ENCODE measurements at regions not wholly inside any gene's neighbourhood (a gene's known extent, or its start where the extent isn't known, plus 50 kb on each side); places are given as distances from the start of the nearest gene placed in this dataset.
"Not testable (repeated sequence)": the region's sequence is repeated elsewhere in the genome, so short reads cannot be mapped to it uniquely, and the experiment has no call there.

DNA sequence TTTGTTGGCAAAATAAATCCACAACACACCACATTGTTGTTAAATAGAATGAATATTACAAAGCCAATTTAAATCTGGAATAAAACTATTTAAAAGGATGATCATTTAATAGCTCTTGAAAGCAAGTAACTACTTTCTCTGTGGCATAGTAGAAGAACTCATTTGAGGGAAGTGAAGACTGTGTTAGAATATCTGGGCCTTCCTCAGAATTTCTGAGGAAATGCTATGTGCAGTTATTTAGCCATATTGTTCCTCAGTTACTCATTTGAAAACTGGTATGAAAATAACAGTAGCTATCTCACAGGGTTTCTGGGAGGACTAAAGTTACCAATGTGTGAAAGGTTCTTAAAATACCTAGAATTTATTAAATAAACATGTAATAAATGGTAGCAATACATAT, 595.8 kb downstream of the PSAT1 start:
- no peak for DNase-seq
- intact Hi-C loops (cut with DNase I) = no loop called here

DNA sequence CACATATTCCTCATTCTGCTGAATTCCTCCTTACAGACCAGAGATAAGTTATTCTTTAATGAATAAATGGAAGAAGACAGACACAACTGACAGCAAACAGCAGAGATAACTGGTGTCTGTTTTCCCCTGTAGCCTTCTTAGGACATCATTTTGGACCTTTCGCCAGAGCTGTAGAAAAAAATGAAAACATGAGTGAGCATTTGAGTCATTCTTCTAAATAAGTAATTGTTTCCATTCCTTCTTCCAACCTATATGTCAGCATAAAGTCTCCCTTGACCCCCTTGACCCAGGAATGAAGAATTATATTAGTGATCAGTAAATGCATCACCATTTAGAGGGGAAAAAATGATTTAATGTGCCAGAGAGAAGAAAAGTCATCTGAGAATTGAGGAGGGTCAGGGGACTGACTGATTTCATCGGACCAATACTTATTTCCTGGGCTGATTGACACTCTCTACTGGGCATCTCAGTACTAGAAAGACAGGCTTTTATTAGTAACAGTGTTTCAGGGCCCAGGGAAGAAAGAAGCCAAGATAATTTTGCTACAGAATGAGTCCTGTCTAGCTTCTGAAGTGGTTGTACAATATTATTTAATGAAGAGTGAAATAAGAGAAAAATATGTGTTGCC, 597.0 kb downstream of the PSAT1 start:
- no peak for DNase-seq
- intact Hi-C loops (cut with DNase I) = no loop called here

DNA sequence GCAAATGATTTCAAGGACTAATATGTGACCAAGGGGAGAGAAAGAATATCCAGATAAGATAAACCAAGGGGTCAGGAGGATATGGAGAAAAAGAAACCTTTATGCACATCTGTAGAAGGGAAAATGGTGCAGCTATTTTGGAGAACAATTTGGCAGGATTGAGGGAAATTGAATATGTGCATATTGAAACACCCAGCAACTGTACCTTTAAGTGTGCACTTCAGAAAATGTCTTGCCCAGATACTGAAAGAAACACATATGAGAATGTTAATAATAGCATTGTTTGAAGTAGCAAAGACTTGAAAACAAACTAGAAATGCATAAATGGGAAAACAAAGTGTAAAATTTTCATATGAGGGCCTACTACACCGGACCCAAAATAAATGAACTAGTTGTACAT, 599.6 kb downstream of the PSAT1 start:
- DNase-seq = no peak
- intact Hi-C loops (cut with DNase I) = no loop called here

- DNase-seq = no peak
- intact Hi-C loops (cut with DNase I) = no loop called here
Measured at GRCh38 chr9:78898234-78898633, 601.3 kb downstream of the PSAT1 start.

DNA sequence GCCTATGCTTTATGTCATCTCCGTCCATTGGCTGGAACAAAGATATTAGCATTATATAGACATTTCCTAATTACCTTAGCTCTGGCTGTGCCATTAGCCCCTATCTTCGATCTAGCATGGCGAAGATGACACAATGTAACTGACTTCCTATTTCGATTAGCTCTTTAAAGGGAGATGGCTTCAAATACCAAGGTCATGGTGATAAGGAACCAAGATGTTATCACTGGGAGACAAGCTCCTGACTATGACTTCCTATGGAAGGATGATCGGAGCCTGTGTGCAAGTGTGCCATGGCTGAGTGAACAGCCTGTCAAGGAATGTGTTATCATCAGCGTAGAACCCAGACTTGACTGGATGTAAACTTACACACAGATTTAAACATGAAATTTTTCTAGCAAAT, 602.1 kb downstream of the PSAT1 start:
- DNase-seq = no peak
- intact Hi-C loops (cut with DNase I) = no loop called here

DNA sequence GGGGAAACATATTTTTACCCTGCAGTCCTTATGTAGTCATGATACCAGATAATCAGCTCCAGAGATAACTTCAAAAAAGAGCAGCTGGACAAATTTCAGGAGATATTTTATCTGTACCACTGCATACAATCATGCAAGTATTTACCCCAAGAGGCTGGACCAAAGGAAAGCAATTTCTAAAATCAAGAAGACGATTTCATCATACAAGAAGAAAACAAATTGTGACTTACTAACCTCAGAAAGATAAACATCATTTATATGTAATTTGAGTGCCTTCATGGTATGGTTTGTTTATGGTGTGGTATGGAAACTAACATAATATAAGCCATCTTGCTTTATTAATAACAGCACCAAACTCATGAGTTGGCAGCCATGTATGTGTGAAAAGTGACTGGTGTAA, 603.6 kb downstream of the PSAT1 start:
- intact Hi-C loops (cut with DNase I) = no loop called here
- DNase-seq = no peak

GRCh38 chr9:78902051-78902450, 605.1 kb downstream of the PSAT1 start:
- intact Hi-C loops (cut with DNase I) = no loop called here
- no peak for DNase-seq

DNA sequence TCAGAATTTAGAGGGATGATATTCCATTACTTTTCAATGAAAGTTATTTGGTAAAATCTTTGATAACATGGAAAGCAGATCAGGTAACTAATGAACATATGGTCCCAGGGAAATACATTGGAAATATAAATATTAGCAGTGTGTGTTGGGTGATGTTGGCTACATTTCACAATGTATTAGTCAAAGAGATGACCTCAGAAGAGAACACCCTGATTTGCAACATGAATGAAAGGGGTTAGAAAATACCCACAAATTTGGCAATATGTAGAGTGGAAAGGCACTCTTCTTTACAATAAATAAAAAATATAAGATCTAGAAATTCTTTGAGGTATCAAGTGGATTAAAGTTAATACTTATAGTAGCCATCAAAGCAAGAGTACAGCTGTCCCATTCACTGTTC, 606.7 kb downstream of the PSAT1 start:
- no peak for DNase-seq
- intact Hi-C loops (cut with DNase I) = no loop called here

DNA sequence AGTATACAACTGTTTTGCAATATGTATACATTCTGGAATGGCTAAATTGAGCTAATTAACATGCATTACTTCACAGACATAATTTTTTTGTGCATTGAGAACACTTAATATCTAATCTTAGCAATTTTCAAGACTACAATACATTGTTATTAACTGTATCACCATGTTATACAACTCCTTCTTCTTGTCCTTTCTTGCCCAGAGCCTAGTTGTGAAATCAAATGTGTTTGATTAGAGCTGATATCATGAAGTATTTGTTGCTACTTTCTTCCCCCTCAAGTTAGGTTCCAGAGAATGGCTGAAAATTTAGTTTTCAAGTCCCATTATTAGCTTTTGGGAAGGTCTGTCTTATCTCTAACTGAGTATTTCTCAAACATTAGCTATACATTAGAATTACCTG, 607.8 kb downstream of the PSAT1 start:
- intact Hi-C loops (cut with DNase I) = no loop called here
- no peak for DNase-seq

GRCh38 chr9:78905387-78905786, 608.5 kb downstream of the PSAT1 start:
- intact Hi-C loops (cut with DNase I) = no loop called here
- no peak for DNase-seq

DNA sequence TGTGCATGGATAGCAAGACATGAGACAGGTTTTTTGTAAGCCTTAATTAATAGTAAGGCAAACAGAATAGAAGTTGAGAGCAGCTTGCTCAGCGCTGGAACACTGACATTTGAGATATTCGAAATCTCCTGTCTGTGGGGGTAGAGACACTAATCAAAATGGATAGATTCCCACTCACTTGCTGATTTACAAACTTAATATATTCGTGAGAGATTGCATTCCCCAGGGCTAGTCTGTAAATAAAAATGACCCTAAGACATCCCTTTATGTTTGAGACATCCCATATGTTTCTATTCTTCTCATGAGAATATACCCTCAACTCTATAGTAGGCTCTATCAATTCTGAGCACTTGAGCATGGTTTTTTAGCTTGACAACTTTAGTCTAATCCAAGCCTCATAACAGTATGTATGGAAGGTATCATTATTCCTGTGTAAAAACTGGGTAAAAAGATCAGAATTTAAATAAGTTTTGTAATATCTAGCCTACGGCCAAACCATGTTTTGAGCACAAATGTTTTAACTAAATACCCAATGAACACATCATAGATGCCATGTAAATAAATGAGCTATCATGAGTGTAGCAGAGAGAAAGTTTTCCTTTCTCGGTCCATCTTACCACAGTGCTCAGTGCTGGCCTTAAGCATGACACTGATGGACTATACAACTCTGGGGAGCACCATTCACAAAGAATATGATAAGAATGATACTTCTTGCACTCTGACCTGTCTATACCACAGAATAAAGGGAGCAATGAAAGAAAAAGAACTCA, 609.2 kb downstream of the PSAT1 start:
- intact Hi-C loops (cut with DNase I) = no loop called here
- no peak for DNase-seq

- no peak for DNase-seq
- intact Hi-C loops (cut with DNase I) = no loop called here
Measured at GRCh38 chr9:78909566-78909965, 612.6 kb downstream of the PSAT1 start.

DNA sequence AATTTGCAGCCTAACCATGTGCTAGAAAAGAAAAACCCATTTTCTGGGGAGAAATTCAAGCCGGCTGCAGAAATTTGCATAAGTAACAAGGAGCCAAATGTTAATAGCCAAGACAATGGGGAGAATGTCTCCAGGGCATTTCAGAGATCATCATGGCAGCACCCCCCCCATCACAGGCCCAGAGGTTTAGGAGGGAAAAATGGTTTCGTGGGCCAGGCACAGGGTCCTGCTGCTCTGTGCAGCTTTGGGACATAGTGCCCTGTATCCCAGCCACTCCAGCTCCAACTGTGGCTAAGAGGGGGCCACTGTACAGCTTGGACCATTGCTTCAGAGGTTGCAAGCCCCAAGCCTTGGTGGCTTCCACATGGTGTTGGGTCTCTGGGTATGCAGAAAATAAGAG, 620.0 kb downstream of the PSAT1 start:
- DNase-seq; intact Hi-C loops (cut with DNase I): not testable (repeated sequence)

GRCh38 chr9:78918976-78919375, 622.1 kb downstream of the PSAT1 start:
- intact Hi-C loops (cut with DNase I) = no loop called here

GRCh38 chr9:78919701-78920100, 622.8 kb downstream of the PSAT1 start:
- intact Hi-C loops (cut with DNase I) = no loop called here
- no peak for DNase-seq

More at GRCh38 chr9:78918976-78919375, 622.1 kb downstream of the PSAT1 start:
- no peak for DNase-seq

DNA sequence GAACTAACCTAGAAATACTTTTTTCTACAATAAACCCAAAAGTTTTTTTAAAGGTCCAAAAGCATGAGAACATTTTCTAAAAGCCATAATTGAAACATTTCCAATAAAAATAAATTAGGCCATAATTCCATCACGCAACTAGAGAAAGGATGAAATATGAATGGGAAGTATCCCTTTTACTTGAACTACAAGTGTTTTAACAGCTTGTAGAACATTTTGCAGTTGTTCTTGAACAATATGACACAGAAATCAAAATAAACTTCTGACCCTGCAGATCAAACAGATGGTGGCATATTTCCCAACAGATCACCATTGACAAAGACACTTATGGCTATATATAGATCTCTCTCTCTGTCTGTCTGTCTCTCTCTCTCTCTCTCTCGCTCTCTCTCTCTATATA, 624.4 kb downstream of the PSAT1 start:
- intact Hi-C loops (cut with DNase I) = no loop called here

DNA sequence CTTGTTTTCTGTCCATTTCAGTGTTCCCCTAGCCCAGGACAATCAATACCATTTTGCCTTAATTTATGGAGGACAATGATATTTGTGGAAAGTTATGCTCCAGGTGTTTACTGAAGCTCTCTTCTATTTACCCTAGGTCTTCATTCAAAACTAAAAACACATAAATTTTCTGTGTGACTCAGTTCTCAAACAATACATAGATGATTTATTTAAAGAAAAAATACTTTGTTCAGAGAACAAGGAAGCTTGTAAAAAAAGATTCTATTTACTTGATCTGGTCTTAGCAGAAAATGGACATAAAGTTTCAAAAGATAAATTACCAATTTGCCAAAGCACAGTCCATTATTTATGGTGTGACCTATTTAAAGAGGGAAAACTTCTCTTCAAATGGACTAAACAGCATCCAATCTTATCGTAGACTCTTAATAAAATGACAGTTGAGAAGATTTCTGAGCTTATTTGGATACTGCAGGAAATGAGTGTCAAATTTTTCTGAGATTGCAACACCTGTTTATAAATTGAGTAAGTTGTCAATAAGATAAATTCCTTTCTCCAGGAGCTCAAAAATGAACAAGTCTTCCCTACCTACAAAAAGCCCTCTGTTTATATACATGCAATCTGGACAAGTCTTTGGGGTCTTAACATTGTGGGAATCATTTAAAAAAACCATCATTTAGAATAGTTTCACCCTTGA, 627.2 kb downstream of the PSAT1 start:
- DNase-seq = no peak
- intact Hi-C loops (cut with DNase I) = no loop called here

More for the DNA sequence above, 624.4 kb downstream of the PSAT1 start:
- DNase-seq = no peak

GRCh38 chr9:78927099-78927940, 630.4 kb downstream of the PSAT1 start:
- DNase-seq = no peak
- intact Hi-C loops (cut with DNase I) = no loop called here

DNA sequence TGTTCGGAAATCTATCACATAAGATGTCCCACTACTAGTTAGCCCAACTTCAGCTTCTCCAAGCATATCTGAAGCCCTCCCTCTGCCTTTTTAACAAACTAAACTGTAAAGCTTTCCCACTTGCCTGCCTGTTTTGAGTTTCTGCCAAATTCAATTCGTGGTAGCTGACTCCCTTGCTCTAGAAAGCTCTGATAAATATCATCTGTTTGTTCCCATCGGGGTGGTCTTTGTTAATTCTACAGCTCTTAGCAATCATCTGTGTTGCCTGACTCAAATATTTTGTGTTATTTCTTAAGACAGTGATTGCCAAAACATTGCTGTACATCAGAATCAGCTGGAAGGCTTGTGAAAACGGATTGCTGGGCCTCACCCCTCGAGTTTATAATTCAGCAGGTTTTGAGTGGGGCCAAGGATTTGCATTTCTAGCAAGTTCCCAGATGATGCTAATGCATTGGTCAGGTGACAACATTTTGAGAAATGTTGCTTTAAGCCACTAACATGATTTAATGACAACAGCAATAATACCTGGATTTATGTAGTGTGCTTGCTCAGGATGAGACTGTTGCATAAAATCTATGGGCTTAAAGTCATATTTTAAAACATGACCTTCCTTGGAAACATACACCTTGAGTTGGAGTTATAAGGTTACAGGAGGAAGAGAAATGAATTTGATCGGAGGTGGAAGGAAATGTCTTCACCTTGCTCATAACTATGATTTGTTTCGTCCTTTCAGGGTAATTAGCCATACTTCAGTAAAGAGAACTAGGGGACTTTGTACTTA, 631.9 kb downstream of the PSAT1 start:
- no peak for DNase-seq
- intact Hi-C loops (cut with DNase I) = no loop called here

GRCh38 chr9:78930281-78930680, 633.4 kb downstream of the PSAT1 start:
- DNase-seq = no peak
- intact Hi-C loops (cut with DNase I) = no loop called here

Data from posterior cingulate gyrus (tissue), 11 donors.